ENCODE measurements at regions not wholly inside any gene's neighbourhood (a gene's known extent, or its start where the extent isn't known, plus 50 kb on each side); places are given as distances from the start of the nearest gene placed in this dataset.

GRCh38 chr10:90992462-90992861 lies 71.6 kb upstream of the ANKRD1 start:
- DNase-seq (ENCODE audit: low read depth): no peak
- H3K4me3 ChIP-seq (ENCODE audit: low read depth, low read length): no peak overlapping the region
- TF ChIP-seq, protein P1, sequence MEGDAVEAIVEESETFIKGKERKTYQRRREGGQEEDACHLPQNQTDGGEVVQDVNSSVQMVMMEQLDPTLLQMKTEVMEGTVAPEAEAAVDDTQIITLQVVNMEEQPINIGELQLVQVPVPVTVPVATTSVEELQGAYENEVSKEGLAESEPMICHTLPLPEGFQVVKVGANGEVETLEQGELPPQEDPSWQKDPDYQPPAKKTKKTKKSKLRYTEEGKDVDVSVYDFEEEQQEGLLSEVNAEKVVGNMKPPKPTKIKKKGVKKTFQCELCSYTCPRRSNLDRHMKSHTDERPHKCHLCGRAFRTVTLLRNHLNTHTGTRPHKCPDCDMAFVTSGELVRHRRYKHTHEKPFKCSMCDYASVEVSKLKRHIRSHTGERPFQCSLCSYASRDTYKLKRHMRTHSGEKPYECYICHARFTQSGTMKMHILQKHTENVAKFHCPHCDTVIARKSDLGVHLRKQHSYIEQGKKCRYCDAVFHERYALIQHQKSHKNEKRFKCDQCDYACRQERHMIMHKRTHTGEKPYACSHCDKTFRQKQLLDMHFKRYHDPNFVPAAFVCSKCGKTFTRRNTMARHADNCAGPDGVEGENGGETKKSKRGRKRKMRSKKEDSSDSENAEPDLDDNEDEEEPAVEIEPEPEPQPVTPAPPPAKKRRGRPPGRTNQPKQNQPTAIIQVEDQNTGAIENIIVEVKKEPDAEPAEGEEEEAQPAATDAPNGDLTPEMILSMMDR (conservative IDR thresholded peaks at IDR 0.05; ENCODE audit: low read depth, low read length): no peak

DNA sequence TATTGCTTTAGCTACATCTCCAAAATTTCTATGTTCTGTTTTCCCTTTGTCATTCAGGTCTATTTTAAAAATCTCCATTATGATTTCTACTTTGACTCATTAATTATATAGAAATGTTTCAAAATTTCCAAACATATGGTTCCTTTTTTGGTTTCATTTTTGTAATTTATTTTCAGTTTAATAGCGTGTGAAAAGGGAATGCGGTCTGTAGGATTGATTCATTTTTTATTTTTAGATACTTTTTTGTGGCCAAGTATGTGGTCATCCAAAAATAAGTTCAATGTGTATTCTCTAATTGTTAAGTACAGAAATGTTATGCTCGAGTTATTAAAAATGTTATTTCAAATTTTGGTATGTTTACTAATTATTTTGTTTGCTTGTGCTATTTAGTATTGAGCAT lies 72.5 kb upstream of the ANKRD1 start:
- no peak overlapping the region for H3K4me3 ChIP-seq (ENCODE audit: low read depth, low read length)
- no peak for DNase-seq (ENCODE audit: low read depth)
- TF ChIP-seq, protein P1 (conservative IDR thresholded peaks at IDR 0.05; ENCODE audit: low read depth, low read length): no peak

DNA sequence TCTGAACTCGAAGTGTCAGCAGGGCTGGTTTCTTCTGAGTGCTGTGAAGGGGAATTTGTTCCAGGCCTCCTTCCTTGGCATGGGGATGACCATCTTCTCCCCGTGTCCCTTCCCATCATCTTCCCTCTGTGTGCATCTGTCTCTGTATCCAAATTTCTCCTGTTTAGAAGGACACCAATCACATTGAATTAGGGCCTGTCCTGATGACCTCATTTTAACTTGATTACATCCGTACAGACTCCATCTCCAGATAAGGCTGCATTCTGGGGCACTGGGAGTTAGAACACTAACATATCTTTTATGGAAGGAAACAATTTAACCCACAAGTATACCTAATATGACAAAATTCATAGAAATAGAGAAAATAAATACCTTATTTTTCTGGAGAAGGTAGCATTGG lies 76.8 kb upstream of the ANKRD1 start:
- H3K4me3 ChIP-seq (ENCODE audit: low read depth, low read length): no peak overlapping the region
- DNase-seq (ENCODE audit: low read depth): no peak
- TF ChIP-seq, protein P1 (conservative IDR thresholded peaks at IDR 0.05; ENCODE audit: low read depth, low read length): no peak

DNA sequence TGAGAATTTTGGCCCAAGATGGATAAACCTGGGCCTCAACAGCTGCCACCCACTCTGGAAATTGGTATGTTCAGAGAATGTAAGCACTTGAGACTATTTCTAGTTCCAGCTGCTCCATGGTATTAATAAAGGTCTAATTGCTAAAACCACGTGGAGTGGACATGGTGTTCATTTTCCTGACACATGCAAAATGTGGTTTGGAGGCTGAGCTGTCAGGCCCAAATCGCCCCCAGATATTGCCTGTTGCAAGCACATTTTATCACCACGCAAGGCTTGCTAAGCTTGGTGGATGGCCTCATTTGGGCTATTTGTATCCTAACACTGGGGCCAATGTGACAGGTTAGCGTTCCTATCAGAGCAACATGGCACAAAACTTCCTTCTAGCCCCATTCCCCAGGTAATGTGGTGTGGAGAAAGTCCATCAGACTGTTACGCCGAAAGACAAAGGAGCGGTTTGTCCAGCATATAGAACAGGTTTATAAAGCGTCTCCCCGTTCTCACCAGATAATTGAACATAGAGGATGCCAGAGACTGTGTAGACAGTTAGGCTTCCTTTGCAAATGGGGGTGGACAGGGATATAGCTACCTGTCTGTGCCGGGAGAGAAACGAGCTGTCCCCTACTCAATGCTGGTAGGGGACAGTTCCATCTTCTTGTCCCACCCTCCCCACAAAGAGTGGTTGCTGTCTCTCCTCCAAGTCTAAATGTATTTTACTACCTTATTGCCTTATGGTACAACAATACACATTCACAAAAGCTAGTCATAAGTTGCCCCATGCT lies 78.0 kb upstream of the ANKRD1 start:
- TF ChIP-seq, protein P1 (conservative IDR thresholded peaks at IDR 0.05; ENCODE audit: low read depth, low read length): no peak
- no peak for DNase-seq (ENCODE audit: low read depth)
- no peak overlapping the region for H3K4me3 ChIP-seq (ENCODE audit: low read depth, low read length)

- TF ChIP-seq, protein P1 (conservative IDR thresholded peaks at IDR 0.05; ENCODE audit: low read depth, low read length): no peak
- no peak for DNase-seq (ENCODE audit: low read depth)
- H3K4me3 ChIP-seq (ENCODE audit: low read depth, low read length): no peak overlapping the region
These were observed 78.8 kb upstream of the ANKRD1 start for GRCh38 chr10:90999512-91000172.

- TF ChIP-seq, protein P1 (conservative IDR thresholded peaks at IDR 0.05; ENCODE audit: low read depth, low read length): no peak
- H3K4me3 ChIP-seq (ENCODE audit: low read depth, low read length): no peak overlapping the region
- no peak for DNase-seq (ENCODE audit: low read depth)
These were observed 79.6 kb upstream of the ANKRD1 start for GRCh38 chr10:91000470-91000869.
